NCI-H128 (cell line): ENCODE measurements at regions not wholly inside any gene's neighbourhood (a gene's known extent, or its start where the extent isn't known, plus 50 kb on each side); places are given as distances from the start of the nearest gene placed in this dataset.

Source experiments
- DNase-seq: peaks from one replicate; lab custom pipeline; 2025; ENCODE audit not compliant: unreplicated experiment; lab: John Stamatoyannopoulos, UW

DNA sequence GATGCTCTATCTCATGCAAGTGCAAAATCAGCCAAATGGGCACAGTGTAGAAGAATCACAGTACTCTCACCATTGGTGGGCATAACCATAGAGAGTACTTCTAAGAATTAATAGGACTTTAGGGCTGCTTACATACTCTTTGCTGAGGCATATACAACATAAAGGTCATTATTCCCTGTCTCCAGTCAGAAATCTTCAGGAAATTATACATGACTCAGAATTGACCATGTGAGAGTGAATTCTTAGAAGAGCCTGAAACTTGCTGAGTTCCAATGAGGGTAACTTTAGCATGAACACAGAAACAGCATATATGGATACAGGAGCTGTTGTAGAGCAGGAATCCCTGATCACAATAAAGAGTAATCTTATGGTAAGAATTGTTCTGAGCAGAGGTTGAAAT is 498.7 kb downstream of the TENT5A start:
- no peak for DNase-seq

DNA sequence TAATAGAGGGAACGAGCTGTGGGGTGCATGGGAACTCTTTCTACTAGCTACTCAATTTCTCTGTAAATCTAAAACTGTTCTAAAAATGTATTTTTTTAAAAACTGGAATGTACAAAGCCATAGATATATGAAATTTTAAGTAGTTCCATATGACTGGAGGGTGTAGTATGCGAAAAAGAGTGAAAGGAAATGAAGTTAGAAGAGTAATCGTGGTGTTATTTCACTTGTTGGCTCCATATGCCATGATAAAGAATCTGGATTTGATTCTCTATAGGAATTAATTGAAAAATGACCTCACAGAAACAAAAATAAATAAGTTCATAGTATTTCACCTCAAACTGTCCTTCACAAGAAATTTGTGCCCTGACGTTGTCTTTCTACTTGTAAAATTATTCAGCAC is 500.2 kb downstream of the TENT5A start:
- no peak for DNase-seq

DNA sequence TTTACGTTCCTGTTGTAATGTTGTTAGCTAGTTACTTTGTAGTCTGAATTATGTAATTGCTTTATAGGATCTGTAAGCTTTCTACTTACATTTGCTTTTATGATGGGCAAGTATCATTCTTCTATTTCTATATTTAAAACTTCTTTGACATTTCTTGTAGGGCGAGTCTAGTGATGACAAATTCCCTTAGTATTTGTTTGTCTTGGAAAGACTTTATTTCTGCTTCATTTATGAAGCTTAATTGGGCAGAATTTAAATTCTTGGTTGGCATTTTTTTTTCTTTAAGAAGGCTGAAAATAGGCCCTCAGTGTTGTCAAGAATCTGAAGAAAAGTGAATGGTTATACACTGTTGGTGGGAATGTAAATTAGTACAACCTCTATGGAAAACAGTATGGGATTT is 506.3 kb downstream of the TENT5A start:
- no peak for DNase-seq

DNA sequence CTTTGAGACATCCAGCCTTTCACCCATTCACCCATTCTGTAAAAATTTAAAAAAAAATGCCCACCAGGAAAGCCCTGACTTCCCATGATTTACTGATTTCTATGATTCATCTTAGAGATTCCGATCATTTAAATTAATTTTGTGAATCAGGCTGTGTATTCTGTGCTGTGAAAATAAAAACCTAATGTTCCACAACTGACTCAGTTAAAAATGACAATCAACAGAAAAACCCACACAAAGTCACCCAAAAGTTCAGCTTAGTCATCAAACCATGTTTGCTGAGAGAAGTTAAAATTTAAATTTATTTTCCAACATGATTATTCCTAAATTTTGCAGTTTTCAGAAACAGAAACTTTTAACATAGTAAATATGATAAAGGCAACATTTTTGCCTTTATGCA is 509.9 kb downstream of the TENT5A start:
- no peak for DNase-seq

DNA sequence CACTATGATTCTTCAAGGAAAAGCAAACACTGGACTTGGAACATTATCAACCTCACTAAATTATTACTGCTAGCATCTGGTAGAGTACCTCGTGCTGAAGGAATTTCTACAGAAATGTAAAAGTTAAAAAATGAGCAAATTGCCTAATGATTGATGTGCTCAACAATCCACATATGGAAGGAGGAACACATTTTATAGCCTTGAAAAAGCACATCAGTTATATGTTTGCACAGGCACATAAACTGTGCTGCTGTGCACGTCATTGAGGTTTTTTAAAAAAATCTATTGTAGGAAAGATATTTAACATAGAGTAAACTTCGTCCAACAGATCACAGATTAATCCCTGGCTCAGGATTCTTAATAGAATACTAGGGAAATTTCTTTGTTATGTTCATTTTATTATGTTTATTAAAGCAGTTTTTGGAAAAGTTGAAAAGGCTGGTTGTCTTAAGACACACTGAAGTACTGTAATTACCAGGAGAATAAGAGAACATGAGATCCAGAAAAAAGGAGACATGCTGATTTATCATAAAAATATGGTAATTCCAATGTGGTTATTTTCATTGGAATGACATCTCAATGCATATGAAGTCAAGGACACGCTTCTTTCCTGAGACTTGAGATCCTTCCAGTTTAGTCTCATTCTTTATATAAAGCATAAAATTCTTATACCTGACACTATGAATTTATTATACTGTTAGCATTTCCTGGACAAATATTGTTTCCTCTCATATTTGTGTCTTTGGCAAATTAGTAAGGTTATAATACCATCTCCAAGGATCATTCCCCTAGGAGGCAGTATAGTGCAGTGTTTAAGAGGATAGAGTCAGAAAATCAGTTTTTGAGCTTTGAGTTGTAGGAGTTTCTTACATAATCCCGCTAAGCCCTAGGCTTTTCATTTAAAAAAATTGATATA is 511.1 kb downstream of the TENT5A start:
- no peak for DNase-seq

DNA sequence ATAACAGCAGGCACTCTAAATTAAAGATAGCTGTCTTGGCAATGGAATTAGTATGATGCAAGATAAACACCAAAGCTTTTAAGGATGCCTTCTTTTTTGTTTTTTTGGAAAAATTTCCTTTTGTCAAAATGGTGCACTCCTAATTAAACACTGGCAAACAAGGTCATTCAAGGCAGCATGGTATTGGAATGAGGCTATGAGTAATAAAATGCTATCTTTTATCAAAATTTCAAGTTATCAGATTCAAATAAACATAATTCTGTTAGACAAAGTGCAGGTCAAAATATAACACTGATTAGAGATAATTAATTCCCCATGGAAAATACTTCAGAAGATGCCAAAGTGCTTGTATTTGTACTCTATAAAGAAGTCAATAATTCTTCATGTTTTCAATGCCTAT is 514.1 kb downstream of the TENT5A start:
- DNase-seq, result no peak

DNA sequence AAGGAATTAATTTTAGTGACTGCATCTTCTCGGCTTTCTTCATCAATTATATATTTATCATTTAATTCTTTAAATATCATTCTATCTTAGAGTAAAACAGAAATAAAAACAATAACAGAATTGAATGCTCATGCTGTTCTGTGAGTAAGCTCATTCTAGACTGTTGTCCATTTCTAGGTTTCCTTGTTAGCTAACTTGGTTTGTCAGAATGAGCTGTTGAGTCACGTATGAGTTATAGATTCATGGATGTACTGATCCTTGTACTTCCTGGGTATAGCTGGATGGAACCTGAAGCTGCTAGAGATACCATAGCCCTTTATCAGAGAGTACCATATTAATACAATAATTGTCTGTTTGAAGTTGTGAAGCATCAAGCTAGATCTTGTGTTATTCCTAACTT is 515.3 kb downstream of the TENT5A start:
- DNase-seq, result no peak

DNA sequence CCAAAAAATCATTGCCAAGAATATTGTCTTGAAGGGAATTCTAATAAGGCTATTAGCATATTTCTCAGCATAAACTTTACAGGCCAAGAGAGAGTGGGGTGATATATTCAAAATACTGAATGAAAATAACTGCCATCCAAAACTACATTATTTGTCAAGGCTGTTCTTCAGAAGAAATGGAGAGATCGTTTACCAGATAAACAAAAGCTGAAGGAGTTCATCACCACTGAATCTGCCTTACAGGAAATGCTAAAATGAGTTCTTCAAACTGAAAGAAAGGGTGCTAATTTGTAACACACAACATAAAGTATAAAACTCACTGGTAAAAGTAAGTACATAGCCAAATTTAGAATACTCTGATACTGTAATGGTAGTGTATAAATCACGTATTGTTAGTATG is 517.0 kb downstream of the TENT5A start:
- no peak for DNase-seq

DNA sequence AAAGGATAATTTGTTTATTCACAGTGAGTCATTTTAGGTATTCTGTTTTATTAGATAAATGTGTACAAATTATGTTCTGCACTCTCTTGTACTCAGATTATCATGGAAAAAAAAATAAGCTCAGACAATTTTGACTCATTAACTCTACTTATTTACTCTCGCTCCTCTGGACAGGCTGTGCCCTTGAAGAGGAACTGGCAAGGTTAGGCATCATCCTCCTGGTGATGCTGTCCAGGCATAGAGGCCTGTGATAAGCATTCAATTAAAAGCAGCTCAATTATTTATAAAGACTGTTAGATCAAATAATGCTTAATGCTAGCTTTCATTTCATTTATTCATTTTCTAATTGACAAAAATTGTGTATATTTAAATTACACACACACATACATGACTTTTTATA is 518.5 kb downstream of the TENT5A start:
- no peak for DNase-seq

DNA sequence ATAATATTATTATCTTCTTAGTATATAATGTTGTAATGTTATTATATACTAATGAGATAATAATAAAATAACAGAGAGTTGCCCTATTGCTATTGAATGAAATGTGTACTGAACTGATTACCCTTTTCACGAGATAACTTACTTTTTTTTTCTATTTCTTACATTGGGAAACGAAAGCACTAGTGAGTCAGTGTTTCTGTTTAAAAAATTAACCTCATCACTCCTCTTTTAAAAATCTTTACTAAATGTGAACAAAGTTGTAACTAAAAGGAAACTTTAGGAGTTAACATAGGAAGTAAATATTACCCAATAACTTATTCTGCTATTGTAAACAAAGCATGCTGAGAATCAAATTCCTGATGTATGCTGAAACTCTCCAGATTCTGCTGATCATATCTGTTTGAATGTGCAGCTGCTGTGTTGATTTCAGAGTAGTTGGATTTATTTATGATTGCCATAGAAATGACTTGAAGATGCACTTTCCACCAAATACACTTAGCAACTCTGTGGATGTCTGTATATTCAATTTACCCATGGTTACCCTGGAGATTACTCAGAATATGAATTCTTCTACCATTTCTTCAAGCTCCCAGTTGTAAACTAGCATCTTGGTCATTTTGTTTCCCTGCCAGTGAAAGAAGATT is 523.4 kb downstream of the TENT5A start:
- DNase-seq, result no peak

DNA sequence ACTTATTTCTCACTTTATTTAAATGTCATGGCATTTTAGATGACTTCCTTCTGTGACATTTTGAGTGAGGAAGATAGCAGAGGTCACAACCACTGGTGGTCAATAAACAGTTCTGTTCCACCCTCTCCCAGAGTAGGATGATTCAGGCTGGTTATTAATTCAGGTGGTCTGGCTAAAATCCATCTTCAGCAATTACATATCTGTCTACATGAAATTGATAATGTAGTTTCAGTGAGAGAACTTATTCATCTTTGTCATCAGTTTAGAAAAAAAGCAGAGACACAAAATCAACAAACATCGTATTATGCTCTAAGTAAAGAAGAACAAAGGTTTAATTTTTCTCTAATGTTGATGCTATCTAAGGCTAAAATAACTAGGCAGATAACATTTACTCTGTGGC is 525.5 kb downstream of the TENT5A start:
- no peak for DNase-seq

DNA sequence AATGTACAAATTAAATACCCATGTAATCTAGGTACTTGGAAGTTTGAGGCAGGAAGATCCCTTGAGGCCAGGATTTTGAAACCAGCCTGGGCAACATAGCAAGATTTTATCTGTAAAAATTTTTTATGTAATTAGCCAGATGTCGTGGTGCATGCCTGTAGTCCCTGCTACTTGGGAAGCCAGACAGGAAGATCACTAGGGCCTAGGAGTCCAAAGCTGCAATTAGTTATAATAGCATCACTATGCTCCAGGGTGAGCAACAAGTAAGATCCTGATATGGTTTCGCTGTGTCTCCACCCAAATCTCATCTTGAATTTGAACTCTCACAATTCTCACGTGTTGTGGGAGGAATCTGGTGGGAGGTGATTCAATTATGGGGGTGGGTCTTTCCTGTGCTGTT is 535.8 kb downstream of the TENT5A start:
- no peak for DNase-seq

DNA sequence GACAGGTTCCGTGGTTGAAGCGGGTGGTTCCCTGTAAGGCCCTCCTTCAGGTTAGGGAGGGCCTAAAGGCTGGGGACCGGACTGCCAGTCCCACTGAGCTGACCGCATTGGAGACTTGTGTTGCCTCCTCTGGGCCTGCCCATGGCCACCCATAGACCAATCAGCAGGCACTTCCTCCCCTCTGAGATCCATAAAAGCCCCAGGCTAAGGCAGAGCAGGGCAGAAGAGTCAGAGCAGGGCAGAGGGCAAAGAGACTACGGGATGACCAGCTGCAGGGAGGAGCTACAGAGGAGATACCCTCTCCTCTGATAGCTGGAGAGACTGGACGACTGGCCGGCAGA is 537.4 kb downstream of the TENT5A start:
- no peak for DNase-seq

DNA sequence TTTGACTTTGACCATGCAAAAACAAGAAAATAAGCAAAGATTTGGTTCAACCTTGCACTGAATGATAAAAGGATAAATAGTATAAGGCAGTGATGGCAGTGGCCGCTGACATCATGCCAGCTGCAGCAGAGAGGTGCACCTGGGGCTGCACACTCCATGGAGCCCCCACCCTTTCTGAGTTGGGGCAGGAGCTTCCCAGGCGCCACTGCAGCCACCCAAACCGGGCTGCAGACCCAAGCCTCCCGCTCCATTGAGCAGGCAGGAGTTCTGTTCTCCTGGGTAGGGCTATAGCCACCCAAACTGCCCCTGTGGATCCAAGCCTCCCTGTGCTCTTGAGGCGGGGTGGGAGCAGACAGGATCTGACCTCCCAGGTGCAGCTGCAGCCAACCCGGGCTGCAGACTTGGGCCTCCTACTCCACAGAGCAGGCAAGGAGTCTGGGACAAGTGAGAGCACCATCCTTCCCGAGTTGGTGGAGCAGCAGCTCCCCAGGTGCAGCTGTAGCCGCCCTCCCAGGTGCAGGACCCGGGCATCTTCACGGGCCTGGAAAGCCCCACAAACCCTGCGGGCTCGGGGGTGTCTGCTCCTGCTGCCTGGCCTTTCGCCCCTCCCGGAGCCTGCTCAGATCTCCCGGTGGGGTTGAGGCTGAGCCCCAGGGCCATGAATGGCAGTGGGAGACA is 537.9 kb downstream of the TENT5A start:
- no peak for DNase-seq

DNA sequence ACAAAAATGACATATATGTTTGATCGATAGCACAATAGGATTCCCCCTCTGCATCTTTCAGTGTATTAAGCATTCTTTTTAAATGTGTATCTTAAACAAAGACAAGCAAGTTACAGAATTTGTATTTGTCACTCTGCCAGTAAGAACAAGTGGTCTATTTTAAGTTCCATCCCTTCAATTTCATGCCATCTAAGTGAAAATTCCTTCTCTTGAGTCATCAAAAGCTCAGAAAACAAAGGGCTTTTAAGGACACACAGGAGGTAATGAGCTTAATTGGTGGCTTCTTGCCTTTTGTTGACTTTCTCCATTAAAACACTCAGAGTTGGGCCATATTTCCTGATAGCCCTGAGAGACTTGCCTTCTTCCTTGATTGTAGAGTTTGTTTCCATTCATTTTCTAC is 547.8 kb downstream of the TENT5A start:
- no peak for DNase-seq

DNA sequence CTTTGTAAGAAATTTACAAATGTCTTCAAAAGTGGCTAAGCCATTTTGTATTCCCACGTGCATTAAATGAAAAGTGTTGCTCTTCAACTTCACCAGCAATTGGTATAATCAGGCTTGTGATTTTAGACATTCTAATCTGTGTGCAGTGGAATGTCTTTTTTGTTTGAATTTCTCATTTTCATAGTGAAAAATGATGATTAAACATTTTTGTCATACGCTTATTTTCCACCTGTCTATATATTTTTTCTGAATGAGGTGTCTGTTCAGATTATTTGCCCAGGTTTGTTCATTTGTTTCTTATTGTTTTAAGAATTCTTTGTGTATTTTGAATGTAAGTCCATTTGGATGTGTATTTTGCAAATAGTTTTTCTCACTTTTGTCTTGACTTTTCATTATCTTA is 558.1 kb downstream of the TENT5A start:
- DNase-seq, result no peak

DNA sequence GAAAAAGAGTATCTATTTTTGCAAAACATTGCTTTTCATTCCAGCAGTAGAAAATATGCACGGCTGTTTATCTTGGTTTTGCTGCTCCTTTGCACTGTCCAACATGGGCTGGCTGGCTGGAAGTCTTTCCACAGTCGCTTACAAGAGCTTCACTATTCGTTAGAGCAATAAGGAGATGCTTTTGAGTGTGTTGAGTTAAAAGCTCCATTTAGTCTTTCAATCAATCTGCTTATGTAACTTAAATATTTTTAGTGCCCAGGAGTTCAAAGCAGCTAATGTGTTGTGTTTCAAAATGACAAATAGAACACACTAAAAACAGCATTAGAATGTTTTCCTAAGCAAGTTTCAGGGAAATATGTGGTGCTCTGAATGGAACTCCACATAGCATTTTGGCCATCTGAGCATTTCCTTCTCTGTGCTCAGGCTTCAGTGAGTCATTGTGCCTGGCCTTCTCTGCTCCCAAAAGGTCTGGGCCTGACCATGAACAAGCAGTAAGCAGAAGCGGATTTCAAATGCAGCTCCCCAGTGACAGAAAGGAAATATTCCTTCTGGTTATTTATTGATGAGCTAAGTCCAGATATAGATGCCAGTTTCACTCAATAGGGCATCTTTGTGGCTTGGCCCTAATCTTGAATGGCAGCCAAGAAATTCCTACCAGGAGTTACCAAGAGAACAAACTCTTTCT is 580.3 kb downstream of the TENT5A start:
- no peak for DNase-seq

DNA sequence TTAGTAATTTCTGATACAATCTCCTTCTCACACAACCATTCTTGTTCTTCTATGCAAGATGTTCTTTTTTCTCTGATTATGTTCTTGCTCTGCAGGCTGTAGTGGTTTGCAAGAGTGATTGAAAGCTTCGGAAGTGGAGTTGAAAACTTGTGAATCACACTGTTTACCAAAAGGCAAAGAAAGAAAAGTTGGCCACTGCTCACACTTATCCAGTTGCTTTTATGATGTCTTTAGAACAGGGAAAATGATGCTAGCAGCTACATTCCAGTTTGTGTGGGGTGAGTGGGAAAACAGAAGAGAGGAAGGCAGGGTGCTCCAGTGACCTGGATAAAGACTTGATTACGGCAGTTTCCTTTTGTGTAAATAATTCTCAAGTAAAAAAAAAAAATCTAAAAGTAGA is 583.3 kb downstream of the TENT5A start:
- DNase-seq, result no peak

DNA sequence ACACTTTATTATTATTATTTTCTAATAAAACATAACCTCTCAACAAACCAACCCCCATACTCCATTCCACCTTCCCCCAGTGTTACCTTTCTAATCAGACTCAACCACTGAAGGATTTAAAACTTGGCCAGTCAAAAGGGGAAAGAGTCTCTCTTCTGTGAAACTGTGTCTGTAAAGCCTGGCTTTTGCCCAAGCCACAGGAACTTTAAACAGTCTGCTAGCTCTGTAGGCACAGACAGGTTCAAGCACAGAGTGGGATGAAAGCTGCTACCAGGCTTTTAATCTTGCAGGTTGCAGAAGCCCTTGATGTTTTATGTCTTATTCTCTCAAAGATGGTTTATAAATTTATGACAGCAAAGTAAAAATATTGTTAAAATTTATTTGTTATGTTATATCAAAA is 585.7 kb downstream of the TENT5A start:
- no peak for DNase-seq

DNA sequence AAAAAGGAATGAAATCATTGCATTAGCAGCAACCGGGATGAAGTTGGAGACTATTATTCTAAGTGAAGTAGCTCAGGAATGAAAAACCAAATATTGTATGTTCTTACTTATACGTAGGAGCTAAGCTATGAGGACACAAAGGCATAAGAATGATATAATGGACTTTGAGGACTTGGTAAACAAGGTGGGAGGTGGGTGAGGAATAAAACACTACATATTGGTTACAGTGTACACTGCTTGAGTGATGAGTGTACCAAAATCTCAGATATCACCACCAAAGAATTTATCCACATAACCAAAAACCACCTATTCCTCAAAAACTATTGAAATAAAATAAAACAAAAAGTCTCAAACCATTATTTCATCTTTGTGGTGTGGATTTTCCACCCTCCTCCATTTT is 593.5 kb downstream of the TENT5A start:
- DNase-seq, result no peak

DNA sequence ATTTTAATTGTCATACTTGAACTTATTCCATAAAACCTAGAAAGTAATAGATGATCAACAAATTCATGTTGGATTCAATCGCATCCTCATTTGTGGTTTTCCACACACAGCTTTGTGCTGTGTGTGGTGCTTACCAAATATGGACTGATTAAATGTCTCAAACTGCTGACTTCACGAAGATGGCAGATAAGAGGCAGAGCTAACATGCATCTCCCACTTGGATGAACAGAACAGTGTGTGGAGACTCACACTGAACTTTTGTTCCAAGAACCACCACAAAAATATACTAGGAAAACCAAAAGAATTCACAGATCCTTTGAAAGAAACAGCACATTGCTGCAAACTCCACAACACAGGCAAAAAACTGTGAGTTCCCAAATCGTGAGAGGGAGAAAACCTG is 603.7 kb downstream of the TENT5A start:
- no peak for DNase-seq

DNA sequence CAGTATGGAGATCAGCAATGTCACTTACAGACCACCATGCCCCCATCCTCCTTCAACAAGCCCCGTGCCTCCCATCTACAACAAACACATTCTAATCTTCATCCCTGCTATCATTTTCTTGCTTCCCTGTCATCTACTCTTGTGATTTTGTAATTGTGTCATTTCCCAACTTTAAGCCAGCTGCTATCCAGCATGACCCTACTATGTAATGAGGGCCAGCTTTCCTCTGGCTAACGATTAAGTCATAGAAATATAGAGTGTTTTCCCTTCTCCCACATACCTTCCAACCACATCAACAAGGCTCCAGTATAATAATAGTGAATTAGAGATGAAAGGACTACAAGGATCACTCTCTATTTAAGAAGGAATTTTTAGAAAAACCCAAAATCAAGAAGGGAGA is 607.0 kb downstream of the TENT5A start:
- DNase-seq, result no peak
